HG03045 (cell line): ENCODE measurements at regions not wholly inside any gene's neighbourhood (a gene's known extent, or its start where the extent isn't known, plus 50 kb on each side); places are given as distances from the start of the nearest gene placed in this dataset.

Source experiments
- ATAC-seq: cut with Tn5 transposase; IDR thresholded peaks from one replicate; pipeline ENCODE4 v1.9.1; 2021; ENCODE audit warnings: mild to moderate bottlenecking, moderate library complexity; ENCODE audit not compliant: unreplicated experiment

GRCh38 chr13:40103864-40104263 is 448.4 kb downstream of the COG6 start:
- ATAC-seq, result no peak

GRCh38 chr13:40105231-40105630 is 449.8 kb downstream of the COG6 start:
- no peak for ATAC-seq

- ATAC-seq, result no peak
These were observed 453.9 kb downstream of the COG6 start for GRCh38 chr13:40109351-40109844.

GRCh38 chr13:40113643-40114304 is 458.3 kb downstream of the COG6 start:
- ATAC-seq, result no peak

- no peak for ATAC-seq
These were observed 458.9 kb downstream of the COG6 start for GRCh38 chr13:40114305-40114896.

- no peak for ATAC-seq
These were observed 460.0 kb downstream of the COG6 start for GRCh38 chr13:40115426-40115825.

- ATAC-seq, result no peak
These were observed 460.5 kb downstream of the COG6 start for GRCh38 chr13:40116008-40116407.

GRCh38 chr13:40118337-40118736 is 462.9 kb downstream of the COG6 start:
- ATAC-seq, result no peak

GRCh38 chr13:40119852-40120251 is 464.4 kb downstream of the COG6 start:
- no peak for ATAC-seq

- ATAC-seq, result no peak
These were observed 464.8 kb downstream of the COG6 start for GRCh38 chr13:40120288-40120687.

GRCh38 chr13:40120781-40121180 is 465.3 kb downstream of the COG6 start:
- ATAC-seq, result no peak

- no peak for ATAC-seq
These were observed 466.3 kb downstream of the COG6 start for GRCh38 chr13:40121722-40122121.

- no peak for ATAC-seq
These were observed 468.6 kb downstream of the COG6 start for GRCh38 chr13:40123962-40124632.

GRCh38 chr13:40124633-40125015 is 469.2 kb downstream of the COG6 start:
- ATAC-seq, result no peak

- ATAC-seq, result no peak
These were observed 469.9 kb downstream of the COG6 start for GRCh38 chr13:40125336-40125735.

- ATAC-seq, result no peak
These were observed 471.0 kb downstream of the COG6 start for GRCh38 chr13:40126306-40127085.

GRCh38 chr13:40127476-40127875 is 472.0 kb downstream of the COG6 start:
- ATAC-seq, result no peak

- ATAC-seq, result no peak
These were observed 472.5 kb downstream of the COG6 start for GRCh38 chr13:40127925-40128324.

GRCh38 chr13:40129467-40129866 is 474.0 kb downstream of the COG6 start:
- ATAC-seq, result no peak

GRCh38 chr13:40130871-40131636 is 475.6 kb downstream of the COG6 start:
- no peak for ATAC-seq

- ATAC-seq, result no peak
These were observed 476.8 kb downstream of the COG6 start for GRCh38 chr13:40132249-40132648.
